Hippocampal formation (tissue), 2 donors: ENCODE measurements at regions not wholly inside any gene's neighbourhood (a gene's known extent, or its start where the extent isn't known, plus 50 kb on each side); places are given as distances from the start of the nearest gene placed in this dataset.
"Not testable (repeated sequence)": the region's sequence is repeated elsewhere in the genome, so short reads cannot be mapped to it uniquely, and the experiment has no call there.

Experiments used
- DNase-seq, 2 donors: peaks; one replicate each; lab custom pipeline; 2025; lab: John Stamatoyannopoulos, UW

- no peak for DNase-seq
Observed at GRCh38 chr5:17976404-17976803, 342.1 kb downstream of the TAF11L14 start.

DNA sequence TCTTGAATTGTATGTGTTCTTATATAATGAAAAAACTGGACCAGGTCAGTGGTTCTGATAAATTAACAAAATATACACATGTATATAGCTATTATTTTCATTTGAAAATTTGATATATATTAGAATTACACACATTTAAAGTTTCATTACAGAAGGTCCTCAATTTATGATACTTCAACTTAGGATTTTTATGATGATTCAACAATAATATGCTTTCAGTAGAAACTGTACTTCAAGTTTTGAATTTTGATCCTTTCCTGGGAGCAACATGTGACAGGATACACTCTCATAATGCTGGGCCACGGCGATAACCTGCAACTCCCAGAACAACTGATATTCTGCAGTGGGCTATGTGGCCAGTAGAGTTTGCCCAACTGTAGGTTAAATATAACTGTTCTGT lies 344.7 kb downstream of the TAF11L14 start:
- DNase-seq, result no peak

- DNase-seq, result not testable (repeated sequence)
Observed at GRCh38 chr5:17982626-17983025, 348.4 kb downstream of the TAF11L14 start.

- no peak for DNase-seq
Observed at GRCh38 chr5:17989036-17989435, 354.8 kb downstream of the TAF11L14 start.

DNA sequence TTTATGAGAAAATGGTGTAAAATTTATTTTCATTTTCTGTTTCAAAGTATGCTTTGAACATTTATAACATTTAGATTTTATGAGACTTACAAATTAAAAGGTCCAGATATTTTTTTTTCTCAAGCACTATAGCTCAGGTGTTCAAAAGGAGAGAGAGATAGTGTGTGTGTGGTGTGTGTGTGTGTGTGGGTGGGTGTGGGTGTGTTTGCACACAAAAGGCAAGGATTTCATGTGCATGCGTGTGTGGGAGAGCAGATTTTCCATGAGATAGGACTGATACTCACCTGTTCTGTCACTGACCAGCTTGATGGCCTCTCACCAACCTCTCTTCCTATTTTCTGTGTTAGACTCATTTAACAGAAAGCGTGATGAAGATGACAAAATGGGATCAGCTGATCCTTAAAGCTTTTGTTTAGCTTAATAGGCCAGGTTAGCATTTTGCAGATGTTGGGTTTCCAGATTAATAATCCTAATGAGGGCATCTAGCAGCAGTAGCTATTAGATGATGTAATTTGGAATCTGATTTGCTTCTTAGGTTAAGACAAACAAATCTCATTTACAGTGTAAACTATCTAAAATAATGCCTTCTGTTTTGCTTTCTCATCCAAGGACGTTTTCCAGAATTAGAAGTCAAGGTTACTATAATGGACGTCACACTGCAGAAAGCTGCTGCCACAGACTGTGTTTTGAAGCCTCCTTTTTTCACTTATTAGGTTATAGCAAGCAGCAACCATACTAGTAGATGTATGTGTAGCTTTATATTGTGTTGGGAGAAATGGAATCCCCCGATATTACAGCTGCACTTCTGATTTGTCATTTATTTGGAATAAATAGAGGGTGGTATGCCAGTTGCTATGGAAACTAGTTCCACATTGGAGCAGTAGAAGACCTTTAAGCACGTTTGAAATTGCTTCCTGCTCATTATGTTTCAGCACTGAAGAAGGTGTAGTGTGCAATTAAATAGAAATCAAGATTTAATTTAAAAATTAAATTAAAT lies 355.6 kb downstream of the TAF11L14 start:
- no peak for DNase-seq

DNA sequence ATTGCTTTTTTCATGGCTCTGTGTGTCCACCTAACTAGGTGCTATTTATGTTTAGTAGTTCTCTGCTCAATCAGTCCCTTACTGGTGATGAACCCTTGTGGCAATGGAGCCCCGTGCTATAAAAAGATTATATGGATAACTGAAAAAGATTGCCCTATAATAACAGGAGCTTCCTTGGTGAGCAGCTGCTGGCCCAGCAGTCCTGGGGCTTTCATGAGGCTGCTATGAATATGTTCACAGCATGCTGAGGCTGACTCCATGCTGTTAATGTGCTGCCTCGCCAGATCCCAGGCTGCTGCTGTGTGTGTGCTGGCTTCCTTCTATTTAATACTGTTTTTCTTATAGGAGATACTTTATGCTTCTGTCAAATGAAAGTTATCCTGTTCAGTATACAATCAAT lies 357.5 kb downstream of the TAF11L14 start:
- no peak for DNase-seq

- no peak for DNase-seq
Observed at GRCh38 chr5:17992291-17992690, 358.0 kb downstream of the TAF11L14 start.

DNA sequence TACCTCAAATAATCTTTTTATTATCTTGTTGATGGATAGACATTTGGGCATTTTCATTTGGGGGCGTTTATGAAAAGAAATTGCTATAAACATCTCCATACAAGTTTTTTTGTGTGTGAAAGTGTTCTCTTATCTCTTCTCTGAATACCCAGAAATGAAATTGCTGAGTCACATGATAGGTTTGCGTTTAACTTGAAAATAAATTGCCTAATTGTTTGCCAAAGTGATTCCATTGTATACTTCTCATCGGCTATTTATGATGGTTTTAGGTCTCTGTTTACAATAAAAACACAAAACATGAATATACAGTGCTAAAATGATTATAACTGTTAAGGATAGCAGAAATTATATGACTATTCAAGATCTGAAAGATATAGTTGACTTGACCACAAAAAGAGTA lies 361.7 kb downstream of the TAF11L14 start:
- DNase-seq, result no peak

DNA sequence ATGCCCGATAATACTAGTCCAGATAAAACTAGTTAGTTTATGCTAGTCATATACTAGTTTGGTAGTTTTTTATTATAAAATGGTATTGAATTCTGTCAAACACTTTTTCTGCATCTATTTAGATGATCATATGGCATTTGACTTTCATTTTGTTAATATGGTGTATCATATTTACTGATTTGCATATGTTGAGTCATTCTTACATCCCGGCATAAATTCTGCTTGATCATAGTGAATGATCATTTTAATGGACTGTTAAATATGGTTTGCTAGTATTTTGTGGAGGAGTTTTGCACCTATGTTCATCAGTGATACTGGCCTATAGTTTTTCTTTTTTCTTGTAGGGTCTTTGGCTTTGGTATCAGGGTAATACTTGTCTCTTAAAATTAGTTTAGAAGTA lies 365.6 kb downstream of the TAF11L14 start:
- no peak for DNase-seq

- DNase-seq, result no peak
Observed at GRCh38 chr5:18000744-18001143, 366.5 kb downstream of the TAF11L14 start.

GRCh38 chr5:18003312-18003711 lies 369.1 kb downstream of the TAF11L14 start:
- DNase-seq, result no peak

- DNase-seq, result no peak
Observed at GRCh38 chr5:18003784-18004183, 369.5 kb downstream of the TAF11L14 start.

- DNase-seq, result not testable (repeated sequence)
Observed at GRCh38 chr5:18006235-18006634, 372.0 kb downstream of the TAF11L14 start.

DNA sequence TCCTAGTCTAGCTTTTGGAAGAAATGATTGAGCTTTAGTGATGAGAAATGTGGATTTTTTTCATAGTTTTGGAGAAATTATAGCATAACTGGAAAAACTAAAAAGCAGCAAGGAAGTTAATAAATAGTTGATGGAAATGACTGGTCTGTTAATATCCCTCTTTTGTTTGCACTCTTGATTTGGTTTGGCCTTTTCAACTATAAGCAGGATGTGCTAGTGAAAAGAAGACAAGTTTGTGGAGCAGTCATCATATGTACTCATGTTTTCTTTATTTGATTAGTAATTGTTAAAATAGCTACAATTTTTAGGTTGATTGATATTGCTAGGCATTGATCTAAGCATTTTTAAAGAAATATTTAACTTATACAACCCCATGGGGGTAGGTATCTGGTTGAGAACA lies 374.7 kb downstream of the TAF11L14 start:
- DNase-seq, result no peak

- no peak for DNase-seq
Observed at GRCh38 chr5:18010053-18010452, 375.8 kb downstream of the TAF11L14 start.

DNA sequence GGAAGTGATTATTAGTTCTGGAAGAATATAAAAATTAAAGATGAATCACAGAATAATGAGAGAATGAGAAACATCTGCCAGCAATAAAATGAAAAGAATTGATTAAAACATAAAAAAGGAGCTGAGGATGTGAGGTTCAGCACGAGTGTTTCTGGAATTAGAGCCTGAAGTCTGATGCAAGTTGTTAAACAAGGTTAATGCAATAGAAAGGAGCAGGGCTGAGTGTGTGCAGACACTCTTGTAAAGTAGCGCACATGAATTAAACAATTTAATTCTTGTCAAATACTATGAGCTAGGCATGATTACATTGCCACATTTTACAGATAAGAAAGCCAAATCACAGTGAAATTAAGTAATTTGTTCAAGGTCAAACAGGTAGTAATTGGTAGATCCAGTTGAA lies 384.2 kb downstream of the TAF11L14 start:
- DNase-seq, result no peak

GRCh38 chr5:18023275-18023674 lies 389.0 kb downstream of the TAF11L14 start:
- DNase-seq, result no peak

GRCh38 chr5:18023986-18024385 lies 389.7 kb downstream of the TAF11L14 start:
- DNase-seq, result no peak

DNA sequence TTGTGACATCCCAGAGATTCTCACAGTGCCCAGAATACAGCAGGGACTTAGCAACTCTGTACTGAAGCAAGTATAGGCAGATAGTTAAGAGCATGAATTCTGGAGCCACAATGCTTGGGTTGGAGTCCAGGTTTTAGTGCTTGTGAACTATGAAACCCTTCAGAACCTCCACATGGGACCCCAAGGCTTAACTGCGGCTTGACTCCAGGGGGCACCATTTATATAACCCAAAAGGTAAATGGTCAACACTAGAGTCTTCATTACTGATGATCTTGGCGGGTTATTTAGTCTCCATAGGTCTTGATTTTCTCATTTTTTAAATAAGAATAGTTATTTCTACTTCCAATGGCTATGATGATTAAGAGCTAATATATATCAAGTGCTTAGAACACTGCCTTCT lies 390.3 kb downstream of the TAF11L14 start:
- no peak for DNase-seq

DNA sequence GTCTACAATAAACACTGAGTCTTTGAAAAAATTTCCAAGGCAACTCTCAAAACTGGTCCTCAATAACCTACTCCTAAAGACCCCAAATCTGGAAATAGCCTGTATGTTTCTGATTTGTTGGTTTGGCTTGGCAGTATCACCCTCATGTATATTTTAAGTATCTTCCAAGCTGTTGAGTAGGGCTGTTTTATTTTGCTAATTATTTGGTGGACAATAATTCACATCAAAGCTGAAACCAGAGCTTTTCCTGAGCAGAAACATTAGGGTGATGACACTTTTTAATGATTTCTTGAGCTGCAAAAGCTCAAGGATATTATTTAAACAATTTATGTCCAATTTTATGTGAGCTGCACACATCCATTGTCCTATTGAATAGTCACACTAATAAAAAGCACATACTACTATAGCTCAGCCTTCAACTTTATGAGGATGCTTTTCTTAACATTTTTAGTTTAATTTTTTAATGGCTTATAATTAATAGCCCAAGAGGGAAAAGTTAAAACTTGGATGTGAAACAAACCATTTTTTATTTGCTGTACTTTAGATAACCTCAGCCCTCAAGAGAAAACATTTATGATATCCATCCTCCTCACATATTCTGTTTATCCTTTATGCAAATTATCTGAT lies 393.1 kb downstream of the TAF11L14 start:
- no peak for DNase-seq

- no peak for DNase-seq
Observed at GRCh38 chr5:18028036-18028435, 393.8 kb downstream of the TAF11L14 start.

GRCh38 chr5:18032744-18033143 lies 398.5 kb downstream of the TAF11L14 start:
- DNase-seq, result no peak

DNA sequence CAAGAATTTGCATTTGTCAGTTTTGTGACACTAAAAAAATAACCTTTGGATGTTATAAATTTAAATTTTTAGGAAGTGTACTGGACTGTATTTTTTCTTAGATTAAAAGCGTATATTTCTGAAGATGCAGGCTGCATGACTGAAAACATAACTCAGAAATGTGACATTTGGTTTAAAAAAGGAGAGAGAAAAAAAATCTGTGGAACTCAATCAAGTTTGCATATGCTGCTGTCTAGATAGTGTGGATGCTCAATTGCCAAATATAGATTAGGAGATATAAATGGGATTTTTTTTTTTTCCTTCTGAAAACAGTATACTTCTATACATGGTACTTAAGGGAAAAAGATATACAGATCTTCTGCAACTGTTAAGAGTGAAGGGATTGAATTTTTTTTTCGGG lies 402.3 kb downstream of the TAF11L14 start:
- DNase-seq, result no peak
